ENCODE measurements at regions not wholly inside any gene's neighbourhood (a gene's known extent, or its start where the extent isn't known, plus 50 kb on each side); places are given as distances from the start of the nearest gene placed in this dataset.

- H3K27me3 ChIP-seq = no peaks in the 10 kb centered on the region
- TF ChIP-seq CTCF (IDR thresholded peaks at IDR 0.05) (no peak), POLR2A (IDR thresholded peaks at IDR 0.05) (no peak)
- H3K9me3 ChIP-seq = no peaks in the 10 kb centered on the region
- DNase-seq = no peak
- no peak overlapping the region for H3K27ac ChIP-seq
- H3K36me3 ChIP-seq = no peaks in the 10 kb centered on the region
- no peak overlapping the region for H3K4me3 ChIP-seq
- no peaks in the 10 kb centered on the region for H3K4me1 ChIP-seq
These were observed 89.8 kb upstream of the RTL6 start for GRCh38 chr22:44587737-44588310.

DNA sequence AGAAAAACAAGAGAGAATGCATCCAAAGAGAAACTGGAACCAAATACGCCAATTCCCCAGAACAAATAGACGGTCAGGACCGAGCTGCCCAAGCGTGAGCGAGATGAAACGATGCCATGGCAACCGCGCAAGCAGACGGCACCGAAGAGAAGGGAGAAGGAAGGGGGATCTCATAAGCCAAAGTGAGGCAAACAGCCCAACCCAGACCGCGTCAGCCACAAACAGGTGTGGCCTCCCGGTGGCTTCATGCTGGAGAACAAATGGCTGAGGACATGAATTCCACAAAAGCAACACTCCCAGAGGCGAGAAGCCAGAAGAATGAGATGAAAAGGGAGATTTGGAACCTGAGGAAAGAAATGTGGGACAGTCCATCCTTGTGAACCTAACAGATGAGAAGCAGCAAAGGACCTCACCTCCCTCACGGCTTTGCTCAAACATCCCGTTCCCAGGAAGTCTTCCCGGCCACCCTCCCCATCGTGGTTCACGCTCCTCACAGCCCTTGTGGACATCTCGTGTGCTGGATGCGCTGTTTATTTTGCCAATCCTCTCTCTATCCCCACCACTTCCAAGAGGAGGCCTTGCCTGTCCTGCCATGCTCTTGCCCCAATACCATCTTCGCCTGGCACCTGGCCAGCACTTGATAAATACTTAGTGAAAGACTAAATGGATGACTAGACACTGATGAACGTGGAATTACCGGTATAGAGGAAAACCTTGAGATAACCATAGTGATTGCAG lies 89.1 kb upstream of the RTL6 start:
- TF ChIP-seq CTCF (IDR thresholded peaks at IDR 0.05) (no peak), POLR2A (IDR thresholded peaks at IDR 0.05) (no peak)
- H3K4me3 ChIP-seq = no peak overlapping the region
- H3K4me1 ChIP-seq = no peaks in the 10 kb centered on the region
- H3K36me3 ChIP-seq = no peaks in the 10 kb centered on the region
- H3K27me3 ChIP-seq = no peaks in the 10 kb centered on the region
- H3K27ac ChIP-seq = no peak overlapping the region
- H3K9me3 ChIP-seq = no peaks in the 10 kb centered on the region
- DNase-seq = peak in 1 of 3 donors; percentile 39

DNA sequence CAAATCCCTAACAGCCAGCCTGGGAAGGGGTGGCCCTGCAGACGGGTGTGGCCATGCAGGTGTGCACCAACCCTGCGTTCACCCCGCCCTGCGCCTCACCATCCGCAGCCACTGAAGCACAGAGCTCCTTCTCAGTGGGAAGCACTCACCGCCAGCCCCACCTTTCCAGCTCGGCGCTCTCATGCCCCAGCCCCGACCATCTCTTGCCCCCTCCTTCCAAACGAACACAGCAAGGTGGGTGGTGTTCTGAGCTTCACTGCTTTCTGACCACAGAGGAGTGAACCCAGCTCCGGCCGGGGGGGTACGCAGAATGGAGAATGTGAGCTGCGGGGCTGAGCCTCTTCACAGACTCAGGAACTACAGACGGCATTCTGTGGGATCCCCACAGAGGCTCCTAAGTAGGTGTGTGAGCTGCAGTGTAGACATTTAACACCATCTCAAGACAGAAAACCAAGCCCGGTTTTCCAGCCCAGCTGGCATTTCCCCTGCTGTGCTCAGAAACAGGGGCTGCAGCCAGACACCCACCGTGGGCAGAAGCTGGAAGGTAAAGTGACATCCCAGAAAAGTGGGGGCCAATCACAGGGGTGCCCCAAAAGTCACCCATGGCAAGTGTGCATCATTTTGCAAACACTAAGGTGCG lies 88.4 kb upstream of the RTL6 start:
- Histone ChIP-seq H3K36me3 (no peaks in the 10 kb centered on the region), H3K27ac (no peak overlapping the region), H3K4me3 (no peak overlapping the region), H3K9me3 (no peaks in the 10 kb centered on the region), H3K4me1 (no peaks in the 10 kb centered on the region), H3K27me3 (no peaks in the 10 kb centered on the region)
- DNase-seq = peak in 1 of 3 donors; percentile 41
- TF ChIP-seq POLR2A (IDR thresholded peaks at IDR 0.05) (no peak), CTCF (IDR thresholded peaks at IDR 0.05) (no peak)

- no peaks in the 10 kb centered on the region for H3K36me3 ChIP-seq
- no peak overlapping the region for H3K27ac ChIP-seq
- no peak overlapping the region for H3K4me3 ChIP-seq
- TF ChIP-seq CTCF (IDR thresholded peaks at IDR 0.05) = no peak
- TF ChIP-seq POLR2A (IDR thresholded peaks at IDR 0.05) = no peak
- H3K27me3 ChIP-seq = no peaks in the 10 kb centered on the region
- no peaks in the 10 kb centered on the region for H3K4me1 ChIP-seq
- DNase-seq = peak in 1 of 3 donors; percentile 24
- H3K9me3 ChIP-seq = no peaks in the 10 kb centered on the region
These were observed 87.7 kb upstream of the RTL6 start for GRCh38 chr22:44585559-44586350.

- TF ChIP-seq POLR2A (IDR thresholded peaks at IDR 0.05) = no peak
- no peak for TF ChIP-seq CTCF (IDR thresholded peaks at IDR 0.05)
- peak in 1 of 3 donors; percentile 26 for DNase-seq
- Histone ChIP-seq H3K27ac (no peak overlapping the region), H3K9me3 (no peaks in the 10 kb centered on the region), H3K36me3 (no peaks in the 10 kb centered on the region), H3K4me3 (no peak overlapping the region), H3K27me3 (no peaks in the 10 kb centered on the region), H3K4me1 (no peaks in the 10 kb centered on the region)
These were observed 86.3 kb upstream of the RTL6 start for GRCh38 chr22:44584256-44584902.

Data from Peyer's patch (tissue), 4 donors.